H9 (cell line): ENCODE measurements at regions not wholly inside any gene's neighbourhood (a gene's known extent, or its start where the extent isn't known, plus 50 kb on each side); places are given as distances from the start of the nearest gene placed in this dataset.

Source experiments
- DNase-seq: peaks from one replicate; pipeline ENCODE4 v3.0.0-alpha.2; 2017
- H2AFZ ChIP-seq: one replicate; pipeline ENCODE4 v1.6.1; 2013; ENCODE audit warnings: mild to moderate bottlenecking, low read length, control low read depth, moderate library complexity
- H2AK5ac ChIP-seq: 2 replicates; pipeline ENCODE4 v1.6.1; 2013; ENCODE audit warnings: low read length, control low read depth, mixed read lengths; ENCODE audit not compliant: insufficient read length
- H2BK120ac ChIP-seq: one replicate; pipeline ENCODE4 v1.6.1; 2013; ENCODE audit warnings: low read depth, mild to moderate bottlenecking, low read length, control low read depth, inconsistent platforms; ENCODE audit not compliant: poor library complexity, severe bottlenecking
- H2BK12ac ChIP-seq: 2 replicates; pipeline ENCODE4 v1.6.1; 2013; ENCODE audit warnings: low read length, control low read depth, mixed read lengths, low read depth; ENCODE audit not compliant: insufficient read length
- H2BK15ac ChIP-seq: 2 replicates; pipeline ENCODE4 v1.6.1; 2013; ENCODE audit warnings: low read depth, low read length, control low read depth
- H2BK20ac ChIP-seq: one replicate; pipeline ENCODE4 v1.6.1; 2013; ENCODE audit warnings: low read depth, mild to moderate bottlenecking, low read length, control low read depth, inconsistent platforms; ENCODE audit not compliant: poor library complexity, severe bottlenecking
- H2BK5ac ChIP-seq: 2 replicates; pipeline ENCODE4 v1.6.1; 2013; ENCODE audit warnings: low read length, control low read depth, mixed read lengths; ENCODE audit not compliant: insufficient read length
- H3K14ac ChIP-seq: 2 replicates; pipeline ENCODE4 v1.6.1; 2013; ENCODE audit warnings: low read length, control low read depth; ENCODE audit not compliant: insufficient read depth
- H3K18ac ChIP-seq: 2 replicates; pipeline ENCODE4 v1.6.1; 2013; ENCODE audit warnings: low read depth, mild to moderate bottlenecking, mixed read lengths, low read length, control low read depth; ENCODE audit not compliant: insufficient read length
- H3K23ac ChIP-seq: 2 replicates; pipeline ENCODE4 v1.6.1; 2013; ENCODE audit warnings: low read length, control low read depth, mixed read lengths, low read depth; ENCODE audit not compliant: insufficient read length
- H3K23me2 ChIP-seq: 2 replicates; pipeline ENCODE4 v1.6.1; 2013; ENCODE audit warnings: low read depth, mild to moderate bottlenecking, mixed read lengths, low read length, control low read depth; ENCODE audit not compliant: insufficient read length, poor library complexity, severe bottlenecking
- H3K27ac ChIP-seq: 2 replicates; pipeline ENCODE4 v1.5.1; 2013; ENCODE audit warnings: low read length, control low read depth, mixed read lengths, low read depth; ENCODE audit not compliant: insufficient read length
- H3K27me3 ChIP-seq: 2 replicates; pipeline ENCODE4 v1.6.1; 2013; ENCODE audit warnings: low read length, control low read depth, inconsistent platforms; ENCODE audit not compliant: insufficient read depth
- H3K4ac ChIP-seq: 2 replicates; pipeline ENCODE4 v1.6.1; 2013; ENCODE audit warnings: low read depth, mild to moderate bottlenecking, control low read depth, inconsistent platforms, low read length, moderate library complexity
- H3K4me1 ChIP-seq: 2 replicates; pipeline ENCODE4 v1.6.1; 2013; ENCODE audit warnings: low read length, control low read depth, inconsistent platforms; ENCODE audit not compliant: insufficient read depth
- H3K4me2 ChIP-seq: 2 replicates; pipeline ENCODE4 v1.6.1; 2013; ENCODE audit warnings: low read length, control low read depth, mixed read lengths; ENCODE audit not compliant: insufficient read length, insufficient read depth
- H3K56ac ChIP-seq: 2 replicates; pipeline ENCODE4 v1.6.1; 2013; ENCODE audit warnings: low read depth, mild to moderate bottlenecking, mixed read lengths, low read length, control low read depth; ENCODE audit not compliant: insufficient read length
- H3K79me1 ChIP-seq: 2 replicates; pipeline ENCODE4 v1.6.1; 2013; ENCODE audit warnings: low read depth, mild to moderate bottlenecking, moderate library complexity, low read length, control low read depth, inconsistent platforms; ENCODE audit not compliant: insufficient read depth, poor library complexity, severe bottlenecking
- H3K79me2 ChIP-seq: 2 replicates; pipeline ENCODE4 v1.6.1; 2013; ENCODE audit warnings: low read length, control low read depth, inconsistent platforms; ENCODE audit not compliant: insufficient read depth
- H3K9ac ChIP-seq: 2 replicates; pipeline ENCODE4 v1.6.1; 2013; ENCODE audit warnings: low read length, control low read depth, mixed read lengths; ENCODE audit not compliant: insufficient read length; ENCODE audit errors: extremely low read depth
- H3K9me3 ChIP-seq: one replicate; pipeline ENCODE4 v1.6.1; 2013; ENCODE audit warnings: low read depth, low read length, inconsistent platforms; ENCODE audit not compliant: control insufficient read depth
- H3T11ph ChIP-seq: one replicate; pipeline ENCODE4 v1.6.1; 2013; ENCODE audit warnings: mild to moderate bottlenecking, low read length, control low read depth, inconsistent platforms
- H4K20me1 ChIP-seq: one replicate; pipeline ENCODE4 v1.6.1; 2013; ENCODE audit not compliant: control insufficient read depth, insufficient read length, insufficient read depth
- H4K5ac ChIP-seq: 2 replicates; pipeline ENCODE4 v1.6.1; 2013; ENCODE audit warnings: low read depth, mild to moderate bottlenecking, mixed read lengths, low read length, control low read depth; ENCODE audit not compliant: insufficient read length
- H4K8ac ChIP-seq: replicated peaks from 2 replicates; pipeline ENCODE4 v1.6.1; 2013; ENCODE audit warnings: low read length, control low read depth, mixed read lengths, low read depth; ENCODE audit not compliant: insufficient read length
- H4K91ac ChIP-seq: 2 replicates; pipeline ENCODE4 v1.6.1; 2013; ENCODE audit warnings: low read depth, mild to moderate bottlenecking, moderate library complexity, mixed read lengths, low read length, control low read depth; ENCODE audit not compliant: insufficient read length
- H3K27ac Mint-ChIP-seq, 3 experiments: 2 replicates in 2 of 3; 3 replicates in 1 of 3; pipeline ENCODE4 v1.8.0; 2020 to 2021; ENCODE audit warnings: mixed read lengths in 3 of 3, mild to moderate bottlenecking in 1 of 3, moderate library complexity in 1 of 3
- H3K27me3 Mint-ChIP-seq: 2 replicates; pipeline ENCODE4 v1.8.0; 2021; ENCODE audit warnings: low read depth, mild to moderate bottlenecking, moderate library complexity, mixed read lengths
- H3K36me3 Mint-ChIP-seq, 3 experiments: 2 replicates in 2 of 3; 3 replicates in 1 of 3; pipeline ENCODE4 v1.8.0; 2020 to 2021; ENCODE audit warnings: low read depth in 3 of 3, mixed read lengths in 3 of 3; ENCODE audit not compliant: insufficient read depth in 1 of 3
- H3K4me1 Mint-ChIP-seq, 2 experiments: 2 replicates each; pipeline ENCODE4 v1.8.0; 2020; ENCODE audit warnings: mixed read lengths in 2 of 2
- H3K4me3 Mint-ChIP-seq, 2 experiments: 2 replicates in 1 of 2; 3 replicates in 1 of 2; pipeline ENCODE4 v1.8.0; 2020 to 2021; ENCODE audit warnings: mild to moderate bottlenecking in 2 of 2, mixed read lengths in 2 of 2, moderate library complexity in 1 of 2
- H3K9me3 Mint-ChIP-seq, 2 experiments: 2 replicates in 1 of 2; 3 replicates in 1 of 2; pipeline ENCODE4 v1.8.0; 2020; ENCODE audit warnings: mild to moderate bottlenecking in 2 of 2, mixed read lengths in 2 of 2, moderate library complexity in 1 of 2
- WGBS: extraction: QIAGEN DNeasy Blood & Tissue Kit; methylation state at CpG from one replicate; pipeline ENCODE4 v1.1.7; 2013; ENCODE audit warnings: missing lambda C conversion rate, low lambda C conversion rate, mixed read lengths; ENCODE audit not compliant: insufficient read length; ENCODE audit errors: extremely low coverage; 5-methylcytosine and 5-hydroxymethylcytosine counted together
- TF ChIP-seq, protein P1 (sequence below): fragments of 200-600 bp; sonication (generic); conservative IDR thresholded peaks from 3 replicates; pipeline ENCODE4 v1.8.0; 2021; ENCODE audit warnings: antibody characterized with exemption, mild to moderate bottlenecking

DNA sequence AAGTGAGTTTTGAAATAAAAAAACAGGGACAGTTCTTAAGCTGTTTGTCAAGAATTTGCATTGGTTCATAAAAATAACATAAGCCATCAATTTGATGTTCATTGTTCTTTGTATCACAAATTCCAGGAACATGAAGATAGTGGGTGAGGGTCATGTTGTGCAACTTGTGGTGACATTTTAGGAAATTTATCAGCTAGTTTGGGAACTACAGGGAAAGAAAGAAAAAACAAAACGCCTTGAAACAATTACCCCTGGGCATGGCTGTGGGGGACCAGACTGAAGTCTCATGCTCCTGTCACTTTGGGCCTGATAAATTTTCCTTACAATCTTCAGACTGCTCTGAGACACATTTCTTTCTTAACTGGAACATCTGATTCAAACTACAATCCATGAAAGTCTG, 207.1 kb upstream of the CLINT1 start:
- H3K27me3 Mint-ChIP-seq: peaks cover 2% of the 10 kb centered on the region; the same call in 1 of the 2 replicates
- Histone ChIP-seq H3K4me2 (no peak overlapping the region), H3K14ac (no peak overlapping the region), H2BK20ac (no peak overlapping the region), H2BK5ac (no peak overlapping the region), H3K4ac (no peak overlapping the region), H3K27me3 (no peaks in the 10 kb centered on the region), H3K9ac (no peak overlapping the region), H3K79me2 (no peaks in the 10 kb centered on the region), H4K91ac (no peak overlapping the region), H3K23me2 (no peaks in the 10 kb centered on the region), H3K79me1 (no peaks in the 10 kb centered on the region), H3K23ac (no peak overlapping the region), H4K20me1 (no peaks in the 10 kb centered on the region), H4K5ac (no peak overlapping the region), H3K27ac (no peak overlapping the region), H3K4me1 (no peaks in the 10 kb centered on the region), H2BK120ac (no peak overlapping the region), H3K9me3 (no peaks in the 10 kb centered on the region), H2AK5ac (no peak overlapping the region), H2AFZ (no peak overlapping the region), H3K56ac (no peak overlapping the region), H2BK15ac (no peak overlapping the region), H4K8ac (no peak overlapping the region), H3T11ph (no peak overlapping the region), H2BK12ac (no peak overlapping the region), H3K18ac (no peak overlapping the region)
- TF ChIP-seq, protein P1, sequence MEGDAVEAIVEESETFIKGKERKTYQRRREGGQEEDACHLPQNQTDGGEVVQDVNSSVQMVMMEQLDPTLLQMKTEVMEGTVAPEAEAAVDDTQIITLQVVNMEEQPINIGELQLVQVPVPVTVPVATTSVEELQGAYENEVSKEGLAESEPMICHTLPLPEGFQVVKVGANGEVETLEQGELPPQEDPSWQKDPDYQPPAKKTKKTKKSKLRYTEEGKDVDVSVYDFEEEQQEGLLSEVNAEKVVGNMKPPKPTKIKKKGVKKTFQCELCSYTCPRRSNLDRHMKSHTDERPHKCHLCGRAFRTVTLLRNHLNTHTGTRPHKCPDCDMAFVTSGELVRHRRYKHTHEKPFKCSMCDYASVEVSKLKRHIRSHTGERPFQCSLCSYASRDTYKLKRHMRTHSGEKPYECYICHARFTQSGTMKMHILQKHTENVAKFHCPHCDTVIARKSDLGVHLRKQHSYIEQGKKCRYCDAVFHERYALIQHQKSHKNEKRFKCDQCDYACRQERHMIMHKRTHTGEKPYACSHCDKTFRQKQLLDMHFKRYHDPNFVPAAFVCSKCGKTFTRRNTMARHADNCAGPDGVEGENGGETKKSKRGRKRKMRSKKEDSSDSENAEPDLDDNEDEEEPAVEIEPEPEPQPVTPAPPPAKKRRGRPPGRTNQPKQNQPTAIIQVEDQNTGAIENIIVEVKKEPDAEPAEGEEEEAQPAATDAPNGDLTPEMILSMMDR: no peak
- no peak overlapping the region for H3K4me3 Mint-ChIP-seq
- H3K36me3 Mint-ChIP-seq: no peaks in the 10 kb centered on the region
- no peaks in the 10 kb centered on the region for H3K9me3 Mint-ChIP-seq
- H3K27ac Mint-ChIP-seq: no peak overlapping the region
- DNase-seq: no peak
- no CpG with 5 or more reads among the region's 1 CpG for WGBS
- peaks cover 0 to 2% of the 10 kb centered on the region in 2 experiments; a peak in 2 of 4 replicates for H3K4me1 Mint-ChIP-seq
